ENCODE measurements at regions not wholly inside any gene's neighbourhood (a gene's known extent, or its start where the extent isn't known, plus 50 kb on each side); places are given as distances from the start of the nearest gene placed in this dataset.

DNA sequence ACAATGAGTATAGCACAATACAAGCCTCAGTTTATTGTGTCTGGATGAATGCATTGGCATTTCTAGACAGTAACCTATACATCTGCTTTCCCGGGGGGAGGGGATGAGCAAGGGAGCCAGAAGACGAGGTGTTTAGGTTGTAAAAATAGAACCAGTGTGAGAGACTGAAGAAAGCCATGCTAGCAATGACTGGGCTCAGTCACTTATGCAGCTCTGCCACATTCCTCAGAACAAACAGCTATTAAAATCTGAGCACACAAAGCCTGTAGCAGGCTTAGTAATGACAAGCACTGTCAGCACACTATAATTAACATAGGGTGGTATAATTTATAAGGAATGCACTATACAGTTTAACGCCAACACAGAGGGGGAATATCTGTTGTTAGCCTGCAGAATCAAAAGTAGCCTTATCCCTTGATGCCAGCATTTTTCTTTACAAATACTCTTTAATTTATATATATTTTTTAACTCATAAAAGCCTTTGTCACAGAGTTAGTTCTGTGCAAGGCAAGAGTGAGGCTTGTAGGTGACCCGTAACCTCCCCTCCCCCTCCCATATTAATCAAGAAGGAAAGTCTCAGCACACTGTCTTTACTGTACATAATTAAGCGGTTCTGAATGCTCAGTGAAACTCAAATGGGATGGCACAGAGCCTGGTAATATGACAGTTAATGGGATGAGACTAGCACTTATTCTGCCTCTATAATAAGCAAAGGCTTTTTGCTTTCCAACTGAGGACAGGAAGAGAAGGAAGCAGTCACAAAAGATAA, 295.4 kb downstream of the CSNK1G3 start:
- Histone ChIP-seq H3K27me3 (no peaks in the 10 kb centered on the region), H3K9me3 (no peaks in the 10 kb centered on the region), H3K27ac (no peak overlapping the region), H3K4me3 (no peak overlapping the region), H3K36me3 (no peaks in the 10 kb centered on the region), H3K4me1 (peaks cover 38% of the 10 kb centered on the region)
- no peak for TF ChIP-seq POLR2AphosphoS5 (IDR thresholded peaks at IDR 0.05)
- DNase-seq (ENCODE audit: low spot score in 2 of 2) = no peak
- 38% methylated on average over 5 of the region's 5 CpGs for WGBS

DNA sequence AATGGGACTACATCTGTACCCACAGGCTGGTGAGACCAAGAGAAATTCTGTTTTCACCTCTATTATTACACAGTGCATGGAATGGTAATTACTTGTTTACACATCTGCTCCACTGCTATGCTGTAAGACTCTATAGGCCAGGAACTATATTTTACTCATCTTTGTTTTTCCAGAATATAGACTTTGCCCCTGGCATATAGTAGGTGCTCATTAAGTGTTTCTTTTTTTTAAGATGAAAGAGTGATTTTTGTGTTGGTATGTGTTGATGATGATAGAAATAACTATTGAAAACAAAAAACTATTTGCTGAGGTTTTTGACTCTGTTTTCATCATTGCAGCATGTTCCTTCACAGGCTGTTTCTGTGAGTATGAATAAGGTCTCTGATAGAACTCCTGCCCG, 294.7 kb downstream of the CSNK1G3 start:
- TF ChIP-seq CTCF (IDR thresholded peaks at IDR 0.05) (no peak), POLR2A (IDR thresholded peaks at IDR 0.05) (no peak), EP300 (IDR thresholded peaks at IDR 0.05) (no peak), POLR2AphosphoS5 (IDR thresholded peaks at IDR 0.05) (no peak)
- Histone ChIP-seq H3K9me3 (no peaks in the 10 kb centered on the region), H3K4me1 (peaks cover 38% of the 10 kb centered on the region), H3K36me3 (no peaks in the 10 kb centered on the region), H3K27ac (no peak overlapping the region), H3K4me3 (no peak overlapping the region), H3K27me3 (no peaks in the 10 kb centered on the region)
- 75% methylated on average over 1 of the region's 1 CpG for WGBS
- DNase-seq (ENCODE audit: low spot score in 2 of 2) = no peak

- Histone ChIP-seq H3K4me3 (no peak overlapping the region), H3K9me3 (no peaks in the 10 kb centered on the region), H3K27me3 (no peaks in the 10 kb centered on the region), H3K36me3 (no peaks in the 10 kb centered on the region), H3K4me1 (peaks cover 31% of the 10 kb centered on the region), H3K27ac (no peak overlapping the region)
- TF ChIP-seq EP300 (IDR thresholded peaks at IDR 0.05) (no peak), POLR2AphosphoS5 (IDR thresholded peaks at IDR 0.05) (no peak), CTCF (IDR thresholded peaks at IDR 0.05) (no peak), POLR2A (IDR thresholded peaks at IDR 0.05) (no peak)
- no peak for DNase-seq (ENCODE audit: low spot score in 2 of 2)
These were observed 293.3 kb downstream of the CSNK1G3 start for GRCh38 chr5:123805300-123805699.

GRCh38 chr5:123803359-123803758, 291.4 kb downstream of the CSNK1G3 start:
- peaks cover 14% of the 10 kb centered on the region for H3K4me1 ChIP-seq
- H3K4me3 ChIP-seq = no peak overlapping the region
- 60% methylated on average over 3 of the region's 3 CpGs for WGBS

GRCh38 chr5:123802298-123802951, 290.4 kb downstream of the CSNK1G3 start:
- Histone ChIP-seq H3K27ac (no peak overlapping the region), H3K4me3 (no peak overlapping the region), H3K9me3 (no peaks in the 10 kb centered on the region), H3K4me1 (peaks cover 6% of the 10 kb centered on the region), H3K27me3 (no peaks in the 10 kb centered on the region), H3K36me3 (no peaks in the 10 kb centered on the region)
- TF ChIP-seq EP300 (IDR thresholded peaks at IDR 0.05) = no peak
- TF ChIP-seq POLR2AphosphoS5 (IDR thresholded peaks at IDR 0.05) = no peak
- no peak for TF ChIP-seq CTCF (IDR thresholded peaks at IDR 0.05)
- 85% methylated on average over 4 of the region's 4 CpGs for WGBS
- DNase-seq (ENCODE audit: low spot score in 2 of 2) = no peak

More at GRCh38 chr5:123803359-123803758, 291.4 kb downstream of the CSNK1G3 start:
- Histone ChIP-seq H3K27ac (no peak overlapping the region), H3K27me3 (no peaks in the 10 kb centered on the region), H3K36me3 (no peaks in the 10 kb centered on the region), H3K9me3 (no peaks in the 10 kb centered on the region)
- TF ChIP-seq POLR2AphosphoS5 (IDR thresholded peaks at IDR 0.05) (no peak), POLR2A (IDR thresholded peaks at IDR 0.05) (no peak), EP300 (IDR thresholded peaks at IDR 0.05) (no peak), CTCF (IDR thresholded peaks at IDR 0.05) (no peak)
- no peak for DNase-seq (ENCODE audit: low spot score in 2 of 2)
